HFFc6 (cell line): ENCODE measurements at regions not wholly inside any gene's neighbourhood (a gene's known extent, or its start where the extent isn't known, plus 50 kb on each side); places are given as distances from the start of the nearest gene placed in this dataset.

Experiments used
- DNase-seq: peaks from one replicate; pipeline ENCODE4 v3.0.0-alpha.2; 2018
- H3K27ac Mint-ChIP-seq: 2 replicates; pipeline ENCODE4 v1.8.0; 2020; ENCODE audit warnings: mild to moderate bottlenecking, mixed read lengths
- H3K27me3 Mint-ChIP-seq: 2 replicates; pipeline ENCODE4 v1.8.0; 2021; ENCODE audit warnings: mild to moderate bottlenecking, moderate library complexity, mixed read lengths; ENCODE audit not compliant: insufficient read depth
- H3K36me3 Mint-ChIP-seq: 2 replicates; pipeline ENCODE4 v1.8.0; 2021; ENCODE audit warnings: low read depth, mixed read lengths
- H3K4me1 Mint-ChIP-seq: 2 replicates; pipeline ENCODE4 v1.8.0; 2020; ENCODE audit warnings: low read depth, mixed read lengths
- H3K4me3 Mint-ChIP-seq: 2 replicates; pipeline ENCODE4 v1.8.0; 2020; ENCODE audit warnings: mild to moderate bottlenecking, moderate library complexity, mixed read lengths
- H3K9me3 Mint-ChIP-seq: 2 replicates; pipeline ENCODE4 v1.8.0; 2020; ENCODE audit warnings: mild to moderate bottlenecking, mixed read lengths
- CTCF ChIP-seq: fragments of 200-600 bp; sonication (generic); IDR thresholded peaks from 2 replicates; pipeline ENCODE4 v1.5.0; 2021; ENCODE audit warnings: antibody characterized with exemption, mild to moderate bottlenecking

- no peak for DNase-seq
- Mint-ChIP-seq H3K9me3 (no peaks in the 10 kb centered on the region), H3K36me3 (no peaks in the 10 kb centered on the region), H3K27me3 (no peaks in the 10 kb centered on the region; the same call in 1 of the 2 replicates), H3K4me3 (no peak overlapping the region), H3K27ac (no peak overlapping the region), H3K4me1 (peaks cover 25% of the 10 kb centered on the region)
- TF ChIP-seq CTCF, result no peak
These were observed 248.3 kb upstream of the TBL1XR1 start for GRCh38 chr3:177445549-177445948.

- H3K27ac Mint-ChIP-seq, result no peak overlapping the region
- no peaks in the 10 kb centered on the region; the same call in 1 of the 2 replicates for H3K27me3 Mint-ChIP-seq
- peaks cover 19% of the 10 kb centered on the region for H3K4me1 Mint-ChIP-seq
- TF ChIP-seq CTCF, result no peak
- no peak for DNase-seq
- no peak overlapping the region for H3K4me3 Mint-ChIP-seq
- no peaks in the 10 kb centered on the region for H3K36me3 Mint-ChIP-seq
- no peaks in the 10 kb centered on the region for H3K9me3 Mint-ChIP-seq
These were observed 248.9 kb upstream of the TBL1XR1 start for GRCh38 chr3:177446165-177446601.

- Mint-ChIP-seq H3K9me3 (no peaks in the 10 kb centered on the region), H3K4me1 (peaks cover 11% of the 10 kb centered on the region), H3K27me3 (no peaks in the 10 kb centered on the region; the same call in 1 of the 2 replicates), H3K4me3 (no peak overlapping the region), H3K27ac (no peak overlapping the region), H3K36me3 (no peaks in the 10 kb centered on the region)
- no peak for DNase-seq
- TF ChIP-seq CTCF, result no peak
These were observed 250.7 kb upstream of the TBL1XR1 start for GRCh38 chr3:177447938-177448337.

GRCh38 chr3:177448987-177449359 is 251.7 kb upstream of the TBL1XR1 start:
- Mint-ChIP-seq H3K27me3 (no peaks in the 10 kb centered on the region; the same call in 1 of the 2 replicates), H3K27ac (no peak overlapping the region), H3K9me3 (no peaks in the 10 kb centered on the region), H3K4me1 (peaks cover 1% of the 10 kb centered on the region), H3K36me3 (no peaks in the 10 kb centered on the region), H3K4me3 (no peak overlapping the region)
- no peak for DNase-seq
- TF ChIP-seq CTCF, result no peak

- no peaks in the 10 kb centered on the region for H3K36me3 Mint-ChIP-seq
- no peaks in the 10 kb centered on the region for H3K9me3 Mint-ChIP-seq
- no peak for DNase-seq
- H3K27ac Mint-ChIP-seq, result no peak overlapping the region
- no peaks in the 10 kb centered on the region; the same call in none of the 2 replicates for H3K27me3 Mint-ChIP-seq
- no peak overlapping the region for H3K4me3 Mint-ChIP-seq
- H3K4me1 Mint-ChIP-seq, result no peaks in the 10 kb centered on the region
- TF ChIP-seq CTCF, result no peak
These were observed 252.2 kb upstream of the TBL1XR1 start for GRCh38 chr3:177449360-177450006.
